Colon (tissue), 2 donors: ENCODE measurements at regions not wholly inside any gene's neighbourhood (a gene's known extent, or its start where the extent isn't known, plus 50 kb on each side); places are given as distances from the start of the nearest gene placed in this dataset.
"Not testable (repeated sequence)": the region's sequence is repeated elsewhere in the genome, so short reads cannot be mapped to it uniquely, and the experiment has no call there.

Experiments used
- FAIRE-seq: peaks from 2 replicates; lab custom pipeline; 2012; peaks lifted over from hg19 to GRCh38; lab: Jason Lieb, UNC
- donor health status: control.
- donor health status: control.

- FAIRE-seq = no peak
Observed at GRCh38 chr4:97238956-97239666, 904.2 kb downstream of the STPG2 start.

- FAIRE-seq = no peak
Observed at GRCh38 chr4:97239667-97239997, 903.6 kb downstream of the STPG2 start.

GRCh38 chr4:97252615-97253154, 890.6 kb downstream of the STPG2 start:
- FAIRE-seq = no peak

- no peak for FAIRE-seq
Observed at GRCh38 chr4:97262769-97263168, 880.5 kb downstream of the STPG2 start.

- FAIRE-seq = no peak
Observed at GRCh38 chr4:97270051-97270450, 873.2 kb downstream of the STPG2 start.

- FAIRE-seq = no peak
Observed at GRCh38 chr4:97279391-97279790, 863.9 kb downstream of the STPG2 start.

GRCh38 chr4:97300561-97300960, 842.7 kb downstream of the STPG2 start:
- no peak for FAIRE-seq

- no peak for FAIRE-seq
Observed at GRCh38 chr4:97305351-97305750, 837.9 kb downstream of the STPG2 start.

- FAIRE-seq = no peak
Observed at GRCh38 chr4:97309121-97309520, 834.2 kb downstream of the STPG2 start.

GRCh38 chr4:97317201-97317600, 826.1 kb downstream of the STPG2 start:
- FAIRE-seq = no peak

- no peak for FAIRE-seq
Observed at GRCh38 chr4:97317671-97318070, 825.6 kb downstream of the STPG2 start.

- not testable (repeated sequence) for FAIRE-seq
Observed at GRCh38 chr4:97325751-97326150, 817.5 kb downstream of the STPG2 start.

GRCh38 chr4:97330917-97331316, 812.4 kb downstream of the STPG2 start:
- no peak for FAIRE-seq

GRCh38 chr4:97334348-97334747, 808.9 kb downstream of the STPG2 start:
- FAIRE-seq = no peak

- no peak for FAIRE-seq
Observed at GRCh38 chr4:97349468-97350186, 793.6 kb downstream of the STPG2 start.

GRCh38 chr4:97353876-97354275, 789.4 kb downstream of the STPG2 start:
- FAIRE-seq = no peak

GRCh38 chr4:97359826-97360225, 783.5 kb downstream of the STPG2 start:
- no peak for FAIRE-seq

GRCh38 chr4:97360733-97361132, 782.5 kb downstream of the STPG2 start:
- no peak for FAIRE-seq

- FAIRE-seq = no peak
Observed at GRCh38 chr4:97367878-97368277, 775.4 kb downstream of the STPG2 start.

- no peak for FAIRE-seq
Observed at GRCh38 chr4:97370568-97370967, 772.7 kb downstream of the STPG2 start.

- no peak for FAIRE-seq
Observed at GRCh38 chr4:97374526-97374925, 768.8 kb downstream of the STPG2 start.

- FAIRE-seq = no peak
Observed at GRCh38 chr4:97386969-97387368, 756.3 kb downstream of the STPG2 start.

- FAIRE-seq = no peak
Observed at GRCh38 chr4:97394653-97395052, 748.6 kb downstream of the STPG2 start.

GRCh38 chr4:97396097-97396496, 747.2 kb downstream of the STPG2 start:
- FAIRE-seq = no peak
